Neural cell (in vitro differentiated cells): ENCODE measurements at regions not wholly inside any gene's neighbourhood (a gene's known extent, or its start where the extent isn't known, plus 50 kb on each side); places are given as distances from the start of the nearest gene placed in this dataset.

Experiments
- H2AFZ ChIP-seq: fragments of 200-600, 300-800 bp; sonication (generic), shearing (Covaris generic); 2 replicates; pipeline ENCODE4 v1.6.0; 2014; ENCODE audit warnings: low read depth, mild to moderate bottlenecking, antibody characterized with exemption, low read length, moderate library complexity
- H3F3A ChIP-seq: fragments of 200-600 bp; shearing (Covaris generic); 2 replicates; pipeline ENCODE4 v1.6.1; 2016; ENCODE audit warnings: mild to moderate bottlenecking, moderate library complexity, mixed read lengths, antibody characterized with exemption, low read length; ENCODE audit not compliant: insufficient read depth, poor library complexity, severe bottlenecking
- H3K27ac ChIP-seq: fragments of 200-600, 300-800 bp; sonication (generic), shearing (Covaris generic); 2 replicates; pipeline ENCODE4 v1.5.1; 2014; ENCODE audit warnings: mild to moderate bottlenecking, low read length, moderate library complexity
- H3K27me3 ChIP-seq: fragments of 300-800, 200-600 bp; sonication (generic), shearing (Covaris generic); 2 replicates; pipeline ENCODE4 v1.6.0; 2014; ENCODE audit warnings: mild to moderate bottlenecking, low read depth, low read length, moderate library complexity; ENCODE audit not compliant: insufficient read depth
- H3K36me3 ChIP-seq: fragments of 300-800, 200-600 bp; sonication (generic), shearing (Covaris generic); 2 replicates; pipeline ENCODE4 v1.5.1; 2014; ENCODE audit warnings: mild to moderate bottlenecking, antibody characterized with exemption, low read length, moderate library complexity; ENCODE audit not compliant: insufficient read depth
- H3K4me2 ChIP-seq: fragments of 300-800, 200-600 bp; sonication (generic), shearing (Covaris generic); 2 replicates; pipeline ENCODE4 v1.6.0; 2014; ENCODE audit warnings: mild to moderate bottlenecking, low read length
- H3K4me3 ChIP-seq: fragments of 300-800, 200-600 bp; sonication (generic), shearing (Covaris generic); 2 replicates; pipeline ENCODE4 v1.5.1; 2014; ENCODE audit warnings: mild to moderate bottlenecking, low read length, moderate library complexity
- H3K79me2 ChIP-seq: fragments of 200-600 bp; shearing (Covaris generic); replicated peaks from 2 replicates; pipeline ENCODE4 v1.6.0; 2014; ENCODE audit warnings: mild to moderate bottlenecking, low read length, moderate library complexity; ENCODE audit not compliant: insufficient read depth
- H3K9ac ChIP-seq: fragments of 300-800, 200-600 bp; sonication (generic), shearing (Covaris generic); 2 replicates; pipeline ENCODE4 v1.6.1; 2016; ENCODE audit warnings: mild to moderate bottlenecking, low read length, mixed read lengths
- H3K9me2 ChIP-seq: fragments of 200-600 bp; shearing (Covaris generic); 2 replicates; pipeline ENCODE4 v1.6.1; 2016; ENCODE audit warnings: mild to moderate bottlenecking, low read length, mixed read lengths; ENCODE audit not compliant: insufficient read depth
- H3K9me3 ChIP-seq: fragments of 200-600, 300-800 bp; sonication (generic), shearing (Covaris generic); 2 replicates; pipeline ENCODE4 v1.6.1; 2016; ENCODE audit warnings: mild to moderate bottlenecking, mixed run types, low read length, moderate library complexity, mixed read lengths
- H4K20me1 ChIP-seq: fragments of 200-600 bp; shearing (Covaris generic); 2 replicates; pipeline ENCODE4 v1.6.1; 2016; ENCODE audit warnings: mild to moderate bottlenecking, mixed run types; ENCODE audit not compliant: insufficient read depth
- CTCF ChIP-seq: fragments of 450-650 bp; IDR thresholded peaks from 2 replicates; pipeline ENCODE4 v1.5.1; 2014; ENCODE audit warnings: antibody characterized with exemption, mild to moderate bottlenecking, moderate library complexity; ENCODE audit not compliant: poor library complexity, severe bottlenecking
- EP300 ChIP-seq: fragments of 450-650 bp; conservative IDR thresholded peaks from 2 replicates; pipeline ENCODE4 v1.6.1; 2014; ENCODE audit warnings: antibody characterized with exemption, mild to moderate bottlenecking, moderate library complexity; ENCODE audit not compliant: poor library complexity, severe bottlenecking
- EZH2 ChIP-seq: fragments of 200-600, 300-800 bp; shearing (Covaris generic), sonication (generic); IDR thresholded peaks from 2 replicates; pipeline ENCODE4 v1.6.1; 2014; ENCODE audit warnings: antibody characterized with exemption, low read length, borderline replicate concordance, mild to moderate bottlenecking; ENCODE audit not compliant: insufficient read depth, poor library complexity, severe bottlenecking
- MXI1 ChIP-seq: fragments of 450-650 bp; conservative IDR thresholded peaks from 2 replicates; pipeline ENCODE4 v1.6.1; 2014; ENCODE audit warnings: antibody characterized with exemption, mild to moderate bottlenecking; ENCODE audit not compliant: poor library complexity, severe bottlenecking
- POLR2AphosphoS5 ChIP-seq: IDR thresholded peaks from 2 replicates; pipeline ENCODE4 v1.6.1; 2012
- RAD21 ChIP-seq: fragments of 450-650 bp; conservative IDR thresholded peaks from 2 replicates; pipeline ENCODE4 v1.6.1; 2014; ENCODE audit warnings: antibody characterized with exemption, mild to moderate bottlenecking, moderate library complexity
- REST ChIP-seq: IDR thresholded peaks from 2 replicates; pipeline ENCODE4 v1.6.1; 2012; ENCODE audit warnings: borderline replicate concordance
- SMC3 ChIP-seq: fragments of 450-650 bp; conservative IDR thresholded peaks from 2 replicates; pipeline ENCODE4 v1.6.1; 2014; ENCODE audit warnings: antibody characterized with exemption, mild to moderate bottlenecking, moderate library complexity; ENCODE audit not compliant: poor library complexity
- TAF1 ChIP-seq: IDR thresholded peaks from 2 replicates; pipeline ENCODE4 v1.6.1; 2012; ENCODE audit warnings: low read depth

DNA sequence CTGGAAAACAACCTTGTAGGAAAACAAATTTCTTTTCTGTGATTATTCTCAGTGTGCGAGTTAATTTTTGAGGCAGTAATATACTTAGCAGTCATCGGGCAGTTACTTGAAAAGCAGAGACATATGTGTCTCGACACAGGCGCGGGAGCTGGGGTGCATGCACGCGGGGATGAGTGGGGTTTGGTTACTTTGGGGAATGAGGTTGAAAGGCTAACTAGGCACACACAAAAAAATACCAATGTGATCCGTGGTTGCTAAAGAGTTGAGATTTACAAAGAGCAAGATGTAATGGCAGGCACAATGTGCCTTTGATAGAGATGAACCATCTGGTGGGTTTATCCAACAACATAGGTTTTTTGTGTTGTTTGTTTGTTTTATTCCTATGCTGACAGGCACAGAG lies 703.8 kb upstream of the EEF2KMT start:
- Histone ChIP-seq H3F3A (no peaks in the 10 kb centered on the region), H2AFZ (no peak overlapping the region), H3K4me3 (no peak overlapping the region), H3K36me3 (no peaks in the 10 kb centered on the region), H3K9me2 (no peaks in the 10 kb centered on the region), H3K9ac (no peak overlapping the region), H3K27ac (no peak overlapping the region), H3K27me3 (no peaks in the 10 kb centered on the region), H4K20me1 (no peaks in the 10 kb centered on the region), H3K79me2 (no peaks in the 10 kb centered on the region), H3K9me3 (no peaks in the 10 kb centered on the region), H3K4me2 (no peak overlapping the region)
- no peak for TF ChIP-seq POLR2AphosphoS5
- TF ChIP-seq CTCF: no peak
- no peak for TF ChIP-seq RAD21
- TF ChIP-seq TAF1: no peak
- TF ChIP-seq EZH2: no peak
- no peak for TF ChIP-seq REST
- no peak for TF ChIP-seq EP300

- H3K79me2 ChIP-seq: no peaks in the 10 kb centered on the region
- no peaks in the 10 kb centered on the region for H3K9me2 ChIP-seq
- H3F3A ChIP-seq: no peaks in the 10 kb centered on the region
- no peak overlapping the region for H3K9ac ChIP-seq
- H3K36me3 ChIP-seq: no peaks in the 10 kb centered on the region
- no peak overlapping the region for H3K4me2 ChIP-seq
- H2AFZ ChIP-seq: no peak overlapping the region
- no peaks in the 10 kb centered on the region for H3K9me3 ChIP-seq
- TF ChIP-seq CTCF: no peak
- TF ChIP-seq MXI1: no peak
- no peak for TF ChIP-seq SMC3
- TF ChIP-seq EP300: no peak
- no peak for TF ChIP-seq RAD21
- TF ChIP-seq REST: no peak
- TF ChIP-seq TAF1: no peak
- TF ChIP-seq EZH2: no peak
- TF ChIP-seq POLR2AphosphoS5: no peak
- no peak overlapping the region for H3K4me3 ChIP-seq
- H3K27ac ChIP-seq: no peak overlapping the region
- H4K20me1 ChIP-seq: no peaks in the 10 kb centered on the region
- H3K27me3 ChIP-seq: no peaks in the 10 kb centered on the region
Measured at GRCh38 chr16:5793556-5793955, 696.0 kb upstream of the EEF2KMT start.
